Hepatocyte (in vitro differentiated cells): ENCODE measurements at regions not wholly inside any gene's neighbourhood (a gene's known extent, or its start where the extent isn't known, plus 50 kb on each side); places are given as distances from the start of the nearest gene placed in this dataset.

Experiments used
- DNase-seq: peaks from one replicate; pipeline ENCODE4 v3.0.0-alpha.2; 2016; ENCODE audit warnings: low spot score
- H2AFZ ChIP-seq: fragments of 200-600 bp; sonication (generic); 2 replicates; pipeline ENCODE4 v1.6.0; 2016; ENCODE audit warnings: antibody characterized with exemption, mild to moderate bottlenecking
- H3K27ac ChIP-seq: fragments of 200-600 bp; sonication (generic); 2 replicates; pipeline ENCODE4 v1.5.1; 2016; ENCODE audit warnings: mild to moderate bottlenecking
- H3K27me3 ChIP-seq: fragments of 200-600 bp; sonication (generic); 2 replicates; pipeline ENCODE4 v1.6.1; 2016
- H3K36me3 ChIP-seq: fragments of 200-600 bp; sonication (generic); replicated peaks from 2 replicates; pipeline ENCODE4 v1.5.1; 2016; ENCODE audit warnings: low read depth; ENCODE audit not compliant: insufficient read depth
- H3K4me1 ChIP-seq: fragments of 200-600 bp; sonication (generic); 2 replicates; pipeline ENCODE4 v1.5.1; 2016; ENCODE audit warnings: mild to moderate bottlenecking, moderate library complexity; ENCODE audit not compliant: insufficient read depth
- H3K4me2 ChIP-seq: fragments of 200-600 bp; sonication (generic); 2 replicates; pipeline ENCODE4 v1.6.0; 2016
- H3K4me3 ChIP-seq: fragments of 200-600 bp; sonication (generic); 2 replicates; pipeline ENCODE4 v1.5.1; 2016; ENCODE audit warnings: mild to moderate bottlenecking
- H3K79me2 ChIP-seq: fragments of 200-600 bp; sonication (generic); 2 replicates; pipeline ENCODE4 v1.6.0; 2017; ENCODE audit warnings: mild to moderate bottlenecking
- H3K9me2 ChIP-seq: fragments of 200-600 bp; sonication (generic); replicated peaks from 2 replicates; pipeline ENCODE4 v1.6.0; 2017; ENCODE audit warnings: mild to moderate bottlenecking; ENCODE audit not compliant: insufficient read depth
- H3K9me3 ChIP-seq: fragments of 200-600 bp; sonication (generic); 2 replicates; pipeline ENCODE4 v1.5.1; 2016; ENCODE audit warnings: low read depth, mild to moderate bottlenecking
- H4K20me1 ChIP-seq: fragments of 200-600 bp; sonication (generic); 2 replicates; pipeline ENCODE4 v1.6.0; 2016; ENCODE audit warnings: mild to moderate bottlenecking; ENCODE audit not compliant: insufficient read depth, poor library complexity, severe bottlenecking
- EZH2 ChIP-seq: fragments of 200-600 bp; sonication (generic); IDR thresholded peaks from 2 replicates; pipeline ENCODE4 v1.6.1; 2016; ENCODE audit warnings: antibody characterized with exemption, mild to moderate bottlenecking, borderline replicate concordance
- EZH2phosphoT487 ChIP-seq: fragments of 200-600 bp; sonication (generic); IDR thresholded peaks from one replicate; pipeline ENCODE4 v1.6.1; 2018; ENCODE audit warnings: antibody characterized with exemption, mild to moderate bottlenecking, low read depth, moderate library complexity; ENCODE audit not compliant: unreplicated experiment, severe bottlenecking
- WGBS: methylation state at CpG from one replicate; pipeline ENCODE4 v1.1.6; 2016; ENCODE audit warnings: low lambda C conversion rate; ENCODE audit errors: missing lambda C conversion rate; 5-methylcytosine and 5-hydroxymethylcytosine counted together
- TF ChIP-seq, protein P1 (sequence below): fragments of 200-600 bp; sonication (generic); IDR thresholded peaks from 2 replicates; pipeline ENCODE4 v1.5.1; 2016; ENCODE audit warnings: antibody characterized with exemption, mild to moderate bottlenecking; ENCODE audit not compliant: poor library complexity

DNA sequence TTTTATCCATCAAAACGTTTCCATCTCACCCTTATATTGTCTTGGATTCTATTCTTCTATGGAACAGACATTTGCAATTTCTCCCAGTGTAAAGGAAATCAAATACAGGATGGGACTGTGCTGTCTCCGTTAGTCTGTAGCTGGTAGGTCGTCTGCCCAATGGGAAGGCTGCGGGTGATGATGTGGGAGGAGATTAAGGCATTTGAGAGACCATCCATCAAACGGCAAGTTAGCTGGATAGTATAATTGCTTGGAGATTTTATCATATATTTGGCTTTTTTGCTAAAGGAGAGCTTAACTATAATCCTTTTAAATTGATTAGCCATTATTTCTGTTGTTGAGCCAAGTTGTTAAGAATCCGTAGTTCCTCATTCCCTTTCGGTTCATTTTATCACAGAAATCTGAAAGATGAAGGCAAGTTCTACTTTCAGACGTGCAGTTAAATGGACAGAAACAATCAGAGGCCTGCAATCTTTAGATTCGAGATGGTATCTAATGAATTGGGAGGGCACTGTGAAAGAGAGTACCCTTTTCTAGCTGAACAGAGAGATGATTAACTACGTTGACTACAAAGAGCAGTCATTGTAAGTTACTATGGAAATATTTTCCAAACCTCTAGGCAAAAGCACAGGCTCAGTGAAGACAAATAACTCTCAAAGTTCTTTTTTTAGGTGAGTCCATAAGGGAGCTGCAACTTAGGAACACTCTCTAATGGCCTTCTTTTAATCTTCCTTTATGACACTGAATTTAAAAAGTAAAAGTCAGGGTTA is 253.3 kb upstream of the KIAA1217 start:
- H2AFZ ChIP-seq = no peak overlapping the region
- H3K27ac ChIP-seq = no peak overlapping the region
- H3K27me3 ChIP-seq = no peaks in the 10 kb centered on the region
- H3K36me3 ChIP-seq = no peaks in the 10 kb centered on the region
- H4K20me1 ChIP-seq = no peaks in the 10 kb centered on the region
- TF ChIP-seq EZH2 (no peak), EZH2phosphoT487 (no peak)
- TF ChIP-seq, protein P1, sequence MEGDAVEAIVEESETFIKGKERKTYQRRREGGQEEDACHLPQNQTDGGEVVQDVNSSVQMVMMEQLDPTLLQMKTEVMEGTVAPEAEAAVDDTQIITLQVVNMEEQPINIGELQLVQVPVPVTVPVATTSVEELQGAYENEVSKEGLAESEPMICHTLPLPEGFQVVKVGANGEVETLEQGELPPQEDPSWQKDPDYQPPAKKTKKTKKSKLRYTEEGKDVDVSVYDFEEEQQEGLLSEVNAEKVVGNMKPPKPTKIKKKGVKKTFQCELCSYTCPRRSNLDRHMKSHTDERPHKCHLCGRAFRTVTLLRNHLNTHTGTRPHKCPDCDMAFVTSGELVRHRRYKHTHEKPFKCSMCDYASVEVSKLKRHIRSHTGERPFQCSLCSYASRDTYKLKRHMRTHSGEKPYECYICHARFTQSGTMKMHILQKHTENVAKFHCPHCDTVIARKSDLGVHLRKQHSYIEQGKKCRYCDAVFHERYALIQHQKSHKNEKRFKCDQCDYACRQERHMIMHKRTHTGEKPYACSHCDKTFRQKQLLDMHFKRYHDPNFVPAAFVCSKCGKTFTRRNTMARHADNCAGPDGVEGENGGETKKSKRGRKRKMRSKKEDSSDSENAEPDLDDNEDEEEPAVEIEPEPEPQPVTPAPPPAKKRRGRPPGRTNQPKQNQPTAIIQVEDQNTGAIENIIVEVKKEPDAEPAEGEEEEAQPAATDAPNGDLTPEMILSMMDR = no peak
- H3K4me1 ChIP-seq = no peaks in the 10 kb centered on the region
- 61% methylated on average over 10 of the region's 10 CpGs for WGBS
- no peaks in the 10 kb centered on the region for H3K79me2 ChIP-seq
- no peak overlapping the region for H3K4me2 ChIP-seq
- H3K4me3 ChIP-seq = no peak overlapping the region
- no peaks in the 10 kb centered on the region for H3K9me2 ChIP-seq
- DNase-seq = no peak
- peaks cover 9% of the 10 kb centered on the region for H3K9me3 ChIP-seq

DNA sequence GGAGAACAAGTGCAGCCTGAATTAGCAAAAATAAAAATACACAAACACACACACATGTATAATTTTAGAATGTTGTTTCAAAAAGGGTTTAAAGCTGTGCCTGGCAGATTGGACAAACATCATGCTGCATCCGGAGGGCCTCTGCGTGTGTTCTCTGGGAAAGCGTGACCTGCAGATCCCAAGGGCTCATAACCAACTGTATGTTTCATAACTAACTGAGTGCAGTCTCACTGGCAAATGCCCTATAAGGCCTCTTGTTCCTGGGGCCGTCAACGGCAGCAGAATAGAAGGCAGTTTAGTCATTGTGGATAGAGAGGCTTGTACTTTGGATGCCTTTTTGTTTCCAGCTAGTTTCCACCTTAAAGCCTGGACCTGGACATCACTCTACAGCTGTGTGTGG is 243.8 kb upstream of the KIAA1217 start:
- H3K9me3 ChIP-seq = no peaks in the 10 kb centered on the region
- H3K79me2 ChIP-seq = no peaks in the 10 kb centered on the region
- H3K27me3 ChIP-seq = no peaks in the 10 kb centered on the region
- no peak overlapping the region for H3K4me2 ChIP-seq
- no peaks in the 10 kb centered on the region for H4K20me1 ChIP-seq
- no peak overlapping the region for H3K4me3 ChIP-seq
- no peak for DNase-seq
- TF ChIP-seq EZH2 (no peak), EZH2phosphoT487 (no peak)
- TF ChIP-seq, protein P1 = no peak
- no peak overlapping the region for H3K27ac ChIP-seq
- 92% methylated on average over 5 of the region's 5 CpGs for WGBS
- H3K36me3 ChIP-seq = no peaks in the 10 kb centered on the region
- H3K4me1 ChIP-seq = no peaks in the 10 kb centered on the region
- H3K9me2 ChIP-seq = no peaks in the 10 kb centered on the region
- no peak overlapping the region for H2AFZ ChIP-seq

DNA sequence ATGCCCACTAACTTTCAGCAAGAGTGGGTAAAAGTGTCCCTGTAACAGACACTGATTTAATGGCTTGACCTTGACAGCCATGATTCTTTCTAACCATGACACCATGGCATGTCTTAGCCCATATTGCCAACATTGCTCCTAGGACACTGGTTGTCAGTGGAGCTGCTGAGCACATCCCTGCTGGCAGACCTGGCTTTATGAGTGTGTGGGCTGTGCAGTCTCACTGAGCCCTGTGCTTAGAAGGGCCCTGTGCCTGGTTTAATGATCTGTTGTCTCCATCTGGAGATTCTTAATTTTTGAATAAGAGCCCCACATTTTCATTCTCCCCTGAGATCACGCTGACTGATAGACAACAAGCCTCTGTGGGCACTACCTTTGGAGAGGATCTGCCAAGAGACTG is 243.1 kb upstream of the KIAA1217 start:
- no peak overlapping the region for H3K4me2 ChIP-seq
- no peaks in the 10 kb centered on the region for H3K9me2 ChIP-seq
- TF ChIP-seq EZH2 (no peak), EZH2phosphoT487 (no peak)
- TF ChIP-seq, protein P1 = no peak
- H3K36me3 ChIP-seq = no peaks in the 10 kb centered on the region
- 96% methylated on average over 1 of the region's 1 CpG for WGBS
- no peaks in the 10 kb centered on the region for H3K4me1 ChIP-seq
- DNase-seq = no peak
- H3K27me3 ChIP-seq = no peaks in the 10 kb centered on the region
- no peaks in the 10 kb centered on the region for H3K9me3 ChIP-seq
- no peaks in the 10 kb centered on the region for H4K20me1 ChIP-seq
- no peak overlapping the region for H3K4me3 ChIP-seq
- H3K27ac ChIP-seq = no peak overlapping the region
- no peak overlapping the region for H2AFZ ChIP-seq
- H3K79me2 ChIP-seq = no peaks in the 10 kb centered on the region
